ENCODE measurements at regions not wholly inside any gene's neighbourhood (a gene's known extent, or its start where the extent isn't known, plus 50 kb on each side); places are given as distances from the start of the nearest gene placed in this dataset.

DNA sequence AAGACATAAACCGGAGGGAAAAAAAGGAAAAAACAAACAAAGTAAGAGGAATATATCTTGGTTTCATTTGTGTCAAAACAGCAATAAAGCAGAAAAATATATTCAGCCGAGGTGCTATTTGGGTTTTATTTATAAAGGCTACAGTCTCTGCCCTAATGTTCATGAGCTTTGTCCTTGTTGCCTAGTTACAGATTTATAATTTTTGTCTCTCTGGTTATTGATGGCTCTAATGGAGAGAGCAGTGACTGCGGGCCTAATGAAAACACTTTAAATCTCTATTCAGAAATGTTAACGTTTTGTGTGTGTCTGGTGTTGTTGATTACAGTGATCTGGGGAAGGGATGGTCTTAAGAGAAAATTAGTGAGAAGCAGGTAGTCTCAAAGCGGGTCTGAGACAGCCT is 854.0 kb upstream of the LRRTM1 start:
- no peak for TF ChIP-seq POLR2A (IDR thresholded peaks at IDR 0.05)
- TF ChIP-seq CTCF (IDR thresholded peaks at IDR 0.05): no peak

All from body of pancreas (tissue), 4 donors.